HG03175 (cell line): ENCODE measurements at regions not wholly inside any gene's neighbourhood (a gene's known extent, or its start where the extent isn't known, plus 50 kb on each side); places are given as distances from the start of the nearest gene placed in this dataset.
A peak's percentile ranks its signal among the peaks of the same experiment; 100 is the strongest.

Source experiments
- ATAC-seq: cut with Tn5 transposase; IDR thresholded peaks from one replicate; pipeline ENCODE4 v1.9.1; 2021; ENCODE audit warnings: mild to moderate bottlenecking, moderate library complexity; ENCODE audit not compliant: unreplicated experiment

DNA sequence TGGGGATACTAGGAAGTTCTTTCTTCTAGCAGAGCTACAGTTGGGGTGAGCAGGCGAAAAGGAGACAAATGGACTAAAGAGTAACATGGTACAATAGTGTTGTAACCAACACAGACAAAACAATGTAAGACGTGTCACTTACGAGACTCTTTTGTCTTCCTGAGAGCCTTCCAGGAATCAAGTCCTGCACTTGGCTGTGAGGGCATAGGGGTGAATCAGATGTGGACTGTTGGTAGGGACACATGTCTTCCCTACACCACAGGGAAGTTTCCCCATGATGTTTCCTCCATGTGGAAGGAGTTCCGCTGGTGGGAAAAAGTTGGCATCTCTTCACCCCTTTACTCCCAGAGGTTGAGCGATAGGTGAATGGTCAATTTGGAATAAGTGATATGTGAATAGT lies 364.7 kb downstream of the NUAK1 start:
- ATAC-seq = no peak

DNA sequence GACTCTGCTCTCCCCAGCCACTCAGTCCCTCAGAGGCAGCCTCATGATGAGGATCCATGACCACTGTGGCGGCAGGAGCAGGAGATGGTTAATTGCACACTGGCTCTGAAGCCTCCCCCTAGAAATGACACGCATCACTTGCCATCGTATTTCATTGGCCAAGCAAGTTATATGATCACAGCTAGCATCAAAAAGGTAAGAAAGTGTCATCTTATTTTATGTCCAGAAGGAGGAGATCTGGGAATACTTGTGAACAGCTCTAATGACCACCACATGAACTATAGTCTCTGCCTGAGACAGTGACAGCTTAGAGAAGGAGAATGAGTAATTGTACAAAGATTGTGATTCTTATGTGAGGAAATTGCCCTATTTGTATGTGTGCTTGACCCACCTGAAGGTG lies 363.4 kb downstream of the NUAK1 start:
- no peak for ATAC-seq

DNA sequence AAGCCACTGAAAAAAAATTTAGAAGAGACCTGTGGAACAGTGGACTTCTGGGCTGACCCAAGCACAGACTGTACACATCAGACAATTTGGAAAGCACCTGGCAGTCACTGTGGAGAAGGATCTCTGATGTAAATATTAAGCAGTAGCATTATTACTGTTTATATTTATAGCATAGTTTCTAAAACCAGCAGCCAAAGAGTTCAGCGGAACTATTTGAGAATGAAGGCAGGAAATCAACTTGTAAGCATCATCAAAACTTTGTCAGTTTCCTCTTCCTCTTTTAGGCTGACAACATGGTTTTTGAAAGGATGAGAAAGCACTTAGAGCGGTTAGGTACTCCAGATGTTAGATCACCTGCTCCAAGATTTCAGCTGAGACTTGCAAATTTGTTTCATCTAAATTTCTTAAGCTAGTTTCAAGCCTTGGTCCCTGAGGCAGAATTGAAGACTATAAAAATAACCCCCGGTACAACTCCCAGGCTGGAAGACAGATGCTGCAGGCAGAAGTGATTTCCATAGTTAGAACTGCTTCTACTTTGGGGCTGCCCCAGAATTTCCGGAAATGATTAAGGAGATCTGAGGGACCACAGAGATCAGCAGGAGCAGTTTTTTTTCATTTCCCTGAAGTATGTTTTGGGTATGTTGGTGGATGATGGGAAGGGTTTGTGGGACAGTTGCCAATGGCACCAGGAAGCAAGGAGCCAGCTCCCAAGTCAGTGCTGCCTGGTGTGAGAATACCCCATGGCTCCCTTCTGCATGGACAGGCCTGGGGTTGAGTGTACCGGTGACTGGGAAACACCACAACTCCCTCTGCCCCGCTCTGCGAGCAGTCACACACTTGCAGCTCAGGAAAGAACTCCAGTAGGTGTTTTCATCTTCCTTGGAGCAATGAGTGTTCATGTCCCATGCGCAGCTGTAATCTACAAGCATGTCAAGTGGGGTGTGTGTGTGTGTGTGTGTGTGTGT lies 354.5 kb downstream of the NUAK1 start:
- ATAC-seq = peak; percentile 72

DNA sequence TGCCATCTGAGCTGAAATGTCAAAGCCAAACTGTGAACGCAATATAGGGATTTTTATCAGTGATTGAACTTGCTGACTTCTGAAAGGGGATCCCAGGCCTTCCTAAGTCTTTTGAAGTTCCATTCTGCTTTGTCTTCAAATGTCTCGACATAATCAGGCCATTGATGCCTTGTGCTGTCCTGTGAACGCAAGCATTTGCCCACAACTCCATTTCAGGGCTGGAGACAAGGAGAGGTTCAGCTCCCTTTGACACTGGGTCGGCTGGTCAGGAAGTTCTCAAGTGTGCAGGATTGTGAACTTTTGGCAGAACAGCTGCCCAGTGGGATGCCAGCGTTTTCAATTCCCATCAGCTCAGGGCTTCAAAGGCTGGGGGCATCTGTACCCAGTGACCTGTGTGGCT lies 345.3 kb downstream of the NUAK1 start:
- no peak for ATAC-seq

DNA sequence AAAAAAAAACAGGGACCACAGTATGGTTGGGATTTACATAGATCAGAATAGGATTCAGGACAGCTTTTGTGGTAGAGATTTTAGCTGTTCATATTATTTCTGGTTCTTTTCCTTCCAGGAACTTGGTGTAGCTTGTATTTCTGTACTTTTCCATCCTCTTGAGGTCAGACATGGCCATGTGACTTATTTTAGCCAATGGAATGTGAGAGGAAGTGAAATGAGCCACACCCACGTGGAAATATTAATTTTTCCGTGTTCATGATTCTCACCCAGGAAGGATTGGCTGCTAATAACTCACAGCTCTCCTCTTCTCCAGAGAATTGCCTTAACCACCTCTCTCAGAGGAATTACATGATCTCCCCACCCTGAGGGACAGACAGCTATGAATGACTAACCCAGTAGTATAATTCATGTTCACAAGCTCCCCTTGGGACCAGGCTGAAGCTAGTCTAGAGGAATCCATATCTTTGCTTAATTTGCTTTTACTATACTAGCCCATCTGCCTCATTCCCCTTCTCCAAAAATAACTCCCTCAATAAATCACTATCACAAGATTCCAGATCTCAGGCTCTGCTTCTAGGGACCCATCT lies 340.4 kb downstream of the NUAK1 start:
- no peak for ATAC-seq

DNA sequence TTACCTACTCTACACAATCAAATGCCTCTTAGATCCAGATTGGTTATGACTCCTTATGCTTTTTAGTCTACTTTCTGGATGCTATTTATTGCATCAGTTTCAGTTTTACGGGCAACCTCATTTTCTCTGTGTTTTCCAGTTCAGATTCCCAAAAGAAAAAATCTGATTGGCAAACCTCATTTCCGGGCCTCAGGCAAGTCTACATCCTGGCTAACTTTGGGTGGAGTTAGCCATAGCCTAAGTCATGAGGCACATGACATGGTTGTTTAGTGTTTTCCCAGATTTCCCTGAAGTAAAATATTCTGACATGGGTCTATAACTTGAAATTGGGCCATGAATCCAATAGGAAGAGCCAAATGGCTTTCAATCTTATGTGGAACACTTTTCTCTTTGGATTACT lies 339.7 kb downstream of the NUAK1 start:
- ATAC-seq = no peak

DNA sequence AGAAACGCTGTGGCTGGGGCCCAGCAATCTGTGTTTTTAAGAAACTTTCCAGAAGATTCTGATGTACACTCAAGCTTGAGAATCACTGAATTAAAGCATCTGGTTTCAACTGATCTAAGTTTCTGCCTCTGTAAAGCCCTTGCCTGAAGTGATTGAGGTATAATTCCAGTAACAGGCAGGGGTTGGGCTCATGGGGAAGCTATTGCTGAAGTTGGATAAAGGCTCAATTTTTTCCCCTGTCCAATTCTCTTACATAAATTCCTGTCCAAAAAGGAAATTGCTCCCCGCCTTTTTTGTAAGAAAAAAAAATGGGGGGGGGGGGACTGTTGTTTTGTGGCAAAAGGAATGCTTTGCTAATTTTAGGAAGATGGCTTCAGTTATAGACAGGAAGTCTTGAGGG lies 337.4 kb downstream of the NUAK1 start:
- no peak for ATAC-seq

DNA sequence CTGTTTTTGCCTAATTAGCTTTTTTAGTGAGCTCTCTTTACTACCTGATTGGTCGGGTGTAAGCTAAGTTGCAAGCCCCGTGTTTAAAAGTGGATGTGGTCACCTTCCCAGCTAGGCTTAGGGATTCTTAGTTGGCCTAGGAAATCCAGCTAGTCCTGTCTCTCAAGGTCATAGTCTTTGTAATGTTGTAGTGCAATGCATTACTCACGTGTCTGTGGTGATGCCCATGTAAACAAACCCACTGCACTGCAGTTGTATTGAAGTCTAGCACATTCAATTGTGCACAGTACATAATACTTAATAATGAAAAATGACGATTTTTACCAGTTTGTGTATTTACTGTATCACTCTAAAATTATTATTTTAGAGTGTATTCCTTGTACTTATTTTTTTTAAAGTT lies 335.5 kb downstream of the NUAK1 start:
- no peak for ATAC-seq

DNA sequence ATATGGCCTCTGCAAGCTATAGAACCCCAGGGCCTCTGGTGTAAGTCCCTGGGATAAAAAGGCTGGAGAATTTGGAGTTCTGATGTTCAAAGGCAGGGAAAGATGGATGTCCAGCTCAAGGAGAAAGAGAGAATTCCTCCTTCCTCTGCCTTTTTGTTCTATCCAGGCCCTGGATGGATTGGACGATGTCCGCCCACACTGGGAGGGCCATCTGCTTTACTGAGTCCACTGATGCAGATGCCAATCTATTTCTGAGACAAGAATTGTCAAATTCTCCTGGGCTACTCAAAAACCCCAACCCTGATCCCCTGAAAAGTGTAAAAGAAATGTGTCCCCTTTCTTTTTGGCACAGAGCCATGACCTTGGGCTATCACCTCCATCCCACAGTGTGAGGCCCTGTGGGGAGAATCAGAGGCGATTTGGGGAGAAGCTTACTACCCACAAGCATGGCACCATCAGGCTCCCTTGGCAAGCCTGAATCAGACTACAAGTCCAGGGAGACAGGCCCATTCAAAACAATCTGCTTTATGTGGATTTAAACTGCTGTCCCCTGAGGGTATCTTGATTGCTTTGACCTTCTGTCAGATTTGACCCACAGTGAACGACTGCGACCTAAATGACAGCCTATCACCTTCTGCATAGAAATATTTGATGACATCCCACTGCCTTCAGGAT lies 334.0 kb downstream of the NUAK1 start:
- ATAC-seq = no peak

DNA sequence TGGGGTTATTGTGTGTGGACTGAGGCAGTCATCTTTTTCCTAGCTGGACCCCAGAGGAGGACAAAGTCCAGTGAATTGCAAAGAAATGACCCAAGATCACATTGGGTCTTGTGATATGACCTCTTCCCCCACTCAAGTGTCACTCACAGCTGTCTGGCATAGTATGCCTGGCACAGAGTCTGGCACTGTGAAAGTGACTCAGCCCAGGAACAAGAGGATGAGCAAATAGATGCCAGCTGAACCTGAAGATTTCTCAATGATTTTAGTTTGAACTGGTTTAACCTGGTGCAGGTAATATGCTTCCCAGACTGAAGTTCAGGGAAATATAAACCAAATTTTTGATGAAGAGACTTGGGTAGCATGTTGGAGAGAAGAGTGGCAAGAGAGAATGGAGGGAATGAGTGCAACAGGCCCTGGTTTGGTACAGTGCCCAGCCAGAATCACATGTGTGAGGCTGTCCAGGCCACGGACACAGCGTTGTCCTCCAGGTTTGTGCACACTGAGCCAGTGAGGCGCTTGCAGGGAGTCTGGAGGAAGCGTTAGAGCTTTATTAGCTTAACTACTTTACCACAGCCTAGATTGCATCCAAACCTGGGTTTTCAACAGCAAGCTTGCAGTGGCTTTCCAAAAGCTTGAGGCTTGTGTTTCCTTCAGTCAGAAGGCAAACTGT lies 332.9 kb downstream of the NUAK1 start:
- no peak for ATAC-seq

DNA sequence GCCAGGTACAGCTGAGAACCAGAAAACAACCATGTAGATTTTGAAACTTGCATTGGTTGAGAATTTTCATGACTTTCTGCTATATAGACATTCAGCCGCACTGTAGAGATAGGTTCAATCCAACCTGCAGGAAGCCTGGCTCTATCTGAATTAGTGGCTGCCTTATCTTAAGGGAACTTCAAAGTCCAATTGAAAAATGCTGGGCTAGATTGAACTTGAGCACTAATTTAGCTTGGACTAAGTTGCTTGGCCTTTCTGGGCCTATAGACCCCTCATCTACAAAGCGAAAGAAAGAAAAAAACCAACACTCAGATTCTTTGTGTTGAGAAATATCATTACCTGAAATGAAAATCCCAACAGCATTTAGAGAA lies 332.4 kb downstream of the NUAK1 start:
- ATAC-seq = no peak

DNA sequence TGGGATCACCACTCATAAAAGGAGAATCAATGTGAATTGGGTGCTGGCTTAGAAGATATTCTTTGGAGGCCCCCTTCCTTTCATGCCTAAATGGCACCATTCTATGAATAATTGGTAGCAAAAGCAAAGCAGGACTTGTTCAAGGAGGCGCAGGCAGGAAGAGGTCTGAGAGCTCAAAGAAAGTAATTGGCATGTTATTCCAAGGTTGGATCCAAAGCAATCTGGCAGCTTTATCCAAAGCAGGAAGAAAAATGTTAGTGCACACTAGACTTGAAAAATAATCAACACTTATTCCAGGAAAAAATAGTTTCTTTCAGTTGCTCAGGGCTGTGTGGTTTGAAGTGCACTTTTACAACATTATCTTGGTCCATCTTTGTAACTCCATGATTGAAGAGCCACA lies 326.4 kb downstream of the NUAK1 start:
- no peak for ATAC-seq

DNA sequence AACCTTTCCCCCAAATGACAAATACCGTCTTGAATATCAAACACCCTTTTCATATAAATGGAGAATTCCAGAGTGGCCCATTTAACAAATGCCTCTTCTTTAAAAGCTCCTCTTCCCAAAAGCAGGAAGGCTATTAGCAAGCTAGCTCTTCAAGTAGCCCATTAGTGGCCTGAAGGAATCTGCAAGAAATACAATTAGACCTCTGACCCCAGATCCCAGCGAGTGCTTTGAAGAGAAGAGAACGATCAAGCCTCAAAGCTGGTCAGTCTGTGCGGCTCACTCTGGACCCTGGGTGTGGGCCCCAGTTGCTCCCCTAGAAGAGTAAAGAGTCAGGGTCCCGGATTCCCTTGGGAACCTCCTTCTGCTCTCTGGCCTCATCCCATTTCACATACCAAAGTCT lies 325.6 kb downstream of the NUAK1 start:
- ATAC-seq = no peak

DNA sequence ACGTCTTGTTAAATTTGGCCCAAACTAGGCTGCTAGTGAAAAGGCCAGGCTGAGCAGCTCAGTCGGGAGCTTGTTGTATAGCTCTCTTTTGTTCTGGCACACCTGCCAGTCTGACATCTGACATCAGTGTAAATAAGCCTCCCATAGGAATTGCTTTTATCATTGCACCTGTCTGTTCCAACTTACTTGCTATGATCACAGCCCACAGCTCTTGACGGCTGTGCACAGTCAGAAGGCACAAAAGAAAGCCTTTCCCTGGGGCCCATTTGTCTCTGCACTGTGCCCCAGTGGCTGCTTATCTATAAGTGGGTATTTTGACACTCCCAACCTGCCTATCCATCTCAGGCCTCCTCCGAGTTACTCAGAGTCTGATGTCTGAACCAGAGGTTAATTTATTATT lies 324.5 kb downstream of the NUAK1 start:
- ATAC-seq = no peak

DNA sequence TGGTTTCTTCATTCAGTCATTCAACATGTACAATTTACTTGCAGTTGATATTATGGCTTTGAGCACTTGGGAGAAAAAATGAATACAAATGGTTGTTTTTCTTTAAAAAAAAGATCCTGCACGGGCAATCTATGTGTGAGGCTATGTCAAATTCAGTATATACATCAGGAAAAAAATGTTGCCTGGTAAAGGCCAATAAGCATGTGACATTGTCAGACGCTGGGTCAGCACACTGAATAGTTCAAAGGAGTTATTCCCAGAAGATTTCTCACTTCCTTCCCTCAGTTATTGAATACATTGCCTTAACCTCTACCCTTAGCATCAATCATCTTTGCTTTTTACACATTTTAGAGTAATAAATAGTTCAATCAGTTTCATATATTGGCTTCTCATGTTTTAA lies 319.2 kb downstream of the NUAK1 start:
- no peak for ATAC-seq

DNA sequence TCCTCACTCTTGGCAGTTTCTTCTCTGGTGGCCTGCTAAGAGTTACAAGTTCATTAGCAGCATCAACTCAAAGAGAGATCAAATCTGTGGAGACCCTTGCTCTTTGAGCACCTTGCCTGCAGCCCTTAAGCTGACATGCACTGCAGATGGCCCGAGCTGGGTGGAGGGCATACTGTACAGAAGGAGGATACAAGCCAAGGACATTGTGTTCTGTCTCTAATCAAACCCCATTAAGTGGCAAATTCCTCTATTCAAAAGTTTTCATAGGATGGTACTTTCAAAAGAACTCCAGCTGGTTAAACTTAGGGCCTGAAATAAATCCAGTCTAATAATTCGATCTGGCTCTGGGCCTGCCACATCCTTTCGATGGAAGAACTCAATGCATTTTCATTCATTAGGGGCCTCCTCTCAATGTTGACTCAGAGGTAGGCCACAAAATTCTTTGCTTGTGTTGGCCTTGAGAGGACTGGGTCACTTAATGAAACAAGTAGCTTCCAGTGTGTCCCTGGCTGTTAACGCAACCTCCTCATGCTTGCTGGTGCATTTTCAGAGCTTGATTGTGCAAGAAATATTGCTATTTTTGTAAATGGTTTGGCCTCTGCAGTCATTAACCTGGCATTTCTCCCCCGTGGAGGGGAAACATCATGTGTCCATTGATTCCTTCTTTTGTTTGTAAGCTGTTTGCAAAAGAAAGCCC lies 318.2 kb downstream of the NUAK1 start:
- ATAC-seq = no peak

DNA sequence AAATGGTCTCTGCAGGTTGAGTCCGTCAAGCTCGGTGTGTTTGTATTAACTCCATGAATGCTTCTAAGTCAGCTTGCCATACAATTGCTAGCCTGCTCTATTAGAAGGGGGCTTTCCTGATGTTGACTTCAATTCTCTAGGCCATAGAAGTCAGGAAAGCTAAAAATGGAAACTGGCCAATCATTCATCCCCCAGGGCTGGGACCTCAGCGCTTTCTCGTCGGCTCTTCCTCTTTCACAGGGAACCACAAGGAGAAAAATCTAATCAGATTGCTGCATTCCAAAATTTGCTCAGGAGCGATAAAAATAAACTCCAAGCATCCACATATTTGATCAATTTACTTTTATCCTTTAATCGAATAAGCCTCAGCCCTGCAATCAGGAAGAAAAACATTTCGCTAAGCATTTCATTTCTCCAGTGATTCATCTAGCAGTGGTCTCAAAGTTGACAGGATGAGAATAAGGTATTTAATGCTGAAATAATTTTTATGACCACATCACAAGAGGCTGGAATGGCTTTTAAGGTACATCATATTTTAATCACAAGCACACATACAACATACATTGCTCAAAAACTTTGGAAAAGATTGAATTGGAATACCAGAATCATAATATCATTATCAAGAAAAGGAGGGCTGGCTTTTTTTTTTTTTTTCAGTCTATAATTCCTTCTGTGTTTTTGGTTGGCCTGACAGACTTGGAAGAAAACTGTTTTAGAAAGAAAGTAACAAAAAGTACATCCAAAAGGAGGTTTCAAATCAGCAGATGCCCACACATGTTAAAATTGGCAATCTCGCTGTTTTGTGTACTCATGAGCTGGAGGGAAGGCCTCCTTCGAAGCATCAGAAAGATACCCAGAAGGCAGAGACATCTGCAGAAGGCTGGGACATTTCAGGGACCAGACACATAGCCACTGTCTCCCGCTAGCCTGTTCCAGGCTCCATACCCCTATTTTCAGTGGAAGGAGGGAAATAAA lies 316.3 kb downstream of the NUAK1 start:
- no peak for ATAC-seq

DNA sequence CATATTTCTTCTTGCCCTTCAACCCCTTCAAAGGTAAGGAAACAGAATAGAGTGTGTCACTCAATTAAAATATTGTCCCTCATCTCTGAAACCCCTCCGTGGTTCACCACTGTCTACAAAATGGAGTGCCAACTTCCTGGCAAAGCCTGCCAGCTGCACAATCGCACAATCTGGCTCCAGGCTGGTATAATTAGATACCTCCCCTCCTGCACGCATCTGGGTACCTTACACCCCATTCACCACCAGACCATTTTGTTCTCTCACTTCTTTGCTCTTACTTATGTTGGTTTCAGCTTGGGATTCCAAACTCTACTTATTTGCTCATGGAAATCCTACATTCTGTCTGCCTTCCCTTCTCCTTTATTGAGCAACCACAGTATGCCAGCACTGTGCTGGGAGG lies 314.9 kb downstream of the NUAK1 start:
- ATAC-seq = no peak

DNA sequence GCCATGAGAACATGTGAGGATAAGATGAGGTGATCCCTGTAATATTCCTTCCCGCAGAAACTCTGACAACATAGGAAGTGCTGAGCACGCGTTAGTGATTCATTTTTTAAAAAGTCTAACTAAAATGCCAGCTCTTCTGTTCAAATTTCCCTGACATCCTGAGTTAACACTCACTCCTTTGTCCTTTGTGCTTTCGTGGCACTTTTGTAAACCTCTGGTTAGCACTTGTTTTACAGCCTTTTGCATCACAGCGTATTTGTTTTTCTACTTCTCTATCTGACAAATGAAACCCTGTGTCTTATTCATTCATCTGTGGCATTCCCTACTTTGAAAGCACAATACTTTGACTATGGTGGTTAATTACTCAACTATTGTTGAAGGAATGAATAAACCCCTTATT lies 313.6 kb downstream of the NUAK1 start:
- ATAC-seq = no peak

DNA sequence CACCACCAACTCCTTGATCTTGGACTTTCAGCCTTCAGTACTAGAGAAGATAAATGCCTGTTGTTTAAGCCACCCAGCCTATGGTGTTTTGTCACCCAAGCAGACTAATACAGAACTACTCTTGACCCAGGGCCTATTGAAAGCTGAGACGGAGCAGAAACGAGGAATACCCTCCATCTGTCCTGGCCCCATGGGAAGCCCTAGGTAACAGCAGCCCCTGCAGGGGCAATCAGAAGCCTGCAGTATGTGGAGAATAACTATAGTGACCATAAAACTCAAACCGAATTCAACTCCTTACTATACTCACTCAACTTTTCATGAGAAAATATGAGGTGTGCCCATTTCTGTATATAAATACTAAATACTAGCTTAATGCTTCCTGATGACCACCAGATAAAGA lies 307.4 kb downstream of the NUAK1 start:
- no peak for ATAC-seq
